Trophoblast cell (in vitro differentiated cells and primary cell): ENCODE measurements at regions not wholly inside any gene's neighbourhood (a gene's known extent, or its start where the extent isn't known, plus 50 kb on each side); places are given as distances from the start of the nearest gene placed in this dataset.

Experiments used
- DNase-seq, 2 donors: peaks; one replicate each; pipeline ENCODE4 v3.0.0-alpha.2; 2016
- H2AFZ ChIP-seq: 2 replicates; pipeline ENCODE4 v1.6.1; 2013; ENCODE audit warnings: low read length, moderate library complexity, mild to moderate bottlenecking; ENCODE audit not compliant: insufficient read depth, poor library complexity
- H2AK5ac ChIP-seq: 2 replicates; pipeline ENCODE4 v1.6.1; 2013; ENCODE audit warnings: mild to moderate bottlenecking, low read length
- H2BK120ac ChIP-seq: 2 replicates; pipeline ENCODE4 v1.6.1; 2013; ENCODE audit warnings: low read length, mild to moderate bottlenecking, moderate library complexity; ENCODE audit not compliant: insufficient read depth, poor library complexity
- H2BK12ac ChIP-seq: 2 replicates; pipeline ENCODE4 v1.6.1; 2013; ENCODE audit warnings: mild to moderate bottlenecking, low read length, moderate library complexity
- H2BK5ac ChIP-seq: 2 replicates; pipeline ENCODE4 v1.6.1; 2013; ENCODE audit warnings: low read length, low read depth, moderate library complexity, mild to moderate bottlenecking; ENCODE audit not compliant: poor library complexity
- H3K14ac ChIP-seq: 2 replicates; pipeline ENCODE4 v1.6.1; 2013; ENCODE audit warnings: mild to moderate bottlenecking, low read length
- H3K18ac ChIP-seq: 2 replicates; pipeline ENCODE4 v1.6.1; 2013; ENCODE audit warnings: mild to moderate bottlenecking, low read length
- H3K23ac ChIP-seq: 2 replicates; pipeline ENCODE4 v1.6.1; 2013; ENCODE audit warnings: low read length
- H3K27ac ChIP-seq: 2 replicates; pipeline ENCODE4 v1.5.1; 2013; ENCODE audit warnings: low read depth, mild to moderate bottlenecking, inconsistent platforms, low read length, moderate library complexity
- H3K27me3 ChIP-seq: 2 replicates; pipeline ENCODE4 v1.6.1; 2013; ENCODE audit warnings: inconsistent platforms, mild to moderate bottlenecking, low read length, moderate library complexity; ENCODE audit not compliant: insufficient read depth
- H3K36me3 ChIP-seq, 2 experiments: 1 replicate in 1 of 2; 2 replicates in 1 of 2; pipeline ENCODE4 v1.6.1; 2013; ENCODE audit warnings: low read length in 2 of 2, mild to moderate bottlenecking in 2 of 2, moderate library complexity in 1 of 2; ENCODE audit not compliant: insufficient read depth in 2 of 2, control insufficient read depth in 1 of 2
- H3K4ac ChIP-seq: 2 replicates; pipeline ENCODE4 v1.6.1; 2013; ENCODE audit warnings: low read depth, mild to moderate bottlenecking, low read length, moderate library complexity
- H3K4me1 ChIP-seq, 2 experiments: 1 replicate in 1 of 2; 2 replicates in 1 of 2; pipeline ENCODE4 v1.6.1; 2013; ENCODE audit warnings: low read length in 2 of 2, mild to moderate bottlenecking in 2 of 2, moderate library complexity in 1 of 2; ENCODE audit not compliant: insufficient read depth in 2 of 2, control insufficient read depth in 1 of 2
- H3K4me2 ChIP-seq: 2 replicates; pipeline ENCODE4 v1.6.1; 2013; ENCODE audit warnings: inconsistent platforms, mild to moderate bottlenecking, low read length, moderate library complexity
- H3K4me3 ChIP-seq: 2 replicates; pipeline ENCODE4 v1.5.1; 2013; ENCODE audit warnings: mild to moderate bottlenecking, low read depth, low read length, inconsistent platforms
- H3K79me1 ChIP-seq: one replicate; pipeline ENCODE4 v1.6.1; 2013; ENCODE audit warnings: low read length
- H3K79me2 ChIP-seq: 2 replicates; pipeline ENCODE4 v1.6.1; 2013; ENCODE audit warnings: low read length, mild to moderate bottlenecking; ENCODE audit not compliant: control insufficient read depth, insufficient read depth, poor library complexity
- H3K9ac ChIP-seq: 2 replicates; pipeline ENCODE4 v1.6.1; 2013; ENCODE audit warnings: mild to moderate bottlenecking, low read length
- H3K9me3 ChIP-seq: 2 replicates; pipeline ENCODE4 v1.6.1; 2013; ENCODE audit warnings: low read depth, mild to moderate bottlenecking, control low read depth, inconsistent platforms, low read length; ENCODE audit not compliant: insufficient read depth
- H4K12ac ChIP-seq: 2 replicates; pipeline ENCODE4 v1.6.1; 2013; ENCODE audit warnings: low read depth, mild to moderate bottlenecking, low read length, moderate library complexity
- H4K8ac ChIP-seq: 2 replicates; pipeline ENCODE4 v1.6.1; 2013; ENCODE audit warnings: low read depth, mild to moderate bottlenecking, low read length, moderate library complexity
- H4K91ac ChIP-seq: one replicate; pipeline ENCODE4 v1.6.1; 2013; ENCODE audit warnings: low read depth, mild to moderate bottlenecking, low read length, moderate library complexity
- WGBS: extraction: QIAGEN DNeasy Blood & Tissue Kit; methylation state at CpG from one replicate; pipeline ENCODE4 v1.1.7; 2013; ENCODE audit warnings: missing lambda C conversion rate; ENCODE audit not compliant: insufficient read length, insufficient coverage; ENCODE audit errors: extremely low coverage; 5-methylcytosine and 5-hydroxymethylcytosine counted together

DNA sequence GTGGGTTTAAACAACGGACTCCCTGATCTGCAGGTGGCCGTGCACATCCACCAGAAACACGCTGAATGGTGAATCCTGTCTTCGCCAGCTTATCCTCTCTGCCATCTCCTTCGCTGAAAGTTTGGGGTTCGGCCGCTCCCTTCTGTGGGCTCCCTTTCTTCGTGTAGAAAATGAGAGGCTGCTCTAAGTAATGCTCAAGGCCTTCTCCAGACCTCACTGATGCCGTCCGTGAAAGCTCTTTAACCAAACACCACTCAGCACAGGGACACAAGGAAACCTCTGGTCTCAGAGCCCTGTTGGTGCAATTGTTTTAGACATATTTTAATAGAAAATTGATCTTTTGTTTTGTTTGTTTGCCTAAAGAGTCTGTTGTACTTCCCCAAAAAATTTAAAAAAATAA, 596.5 kb downstream of the IRX1 start:
- Histone ChIP-seq H3K9ac (no peak overlapping the region), H2AK5ac (no peak overlapping the region), H3K4me2 (no peak overlapping the region), H2BK5ac (no peak overlapping the region), H3K23ac (no peak overlapping the region), H3K27ac (no peak overlapping the region), H4K8ac (no peak overlapping the region), H3K36me3 (no peaks in the 10 kb centered on the region), H3K4me1 (no peaks in the 10 kb centered on the region), H3K4ac (no peak overlapping the region), H4K91ac (no peak overlapping the region), H2BK120ac (no peak overlapping the region), H3K9me3 (peaks cover 2% of the 10 kb centered on the region), H3K14ac (no peak overlapping the region), H3K4me3 (no peak overlapping the region), H3K79me2 (no peaks in the 10 kb centered on the region), H3K18ac (no peak overlapping the region), H3K79me1 (no peaks in the 10 kb centered on the region), H3K27me3 (no peaks in the 10 kb centered on the region), H2BK12ac (no peak overlapping the region), H4K12ac (no peak overlapping the region), H2AFZ (no peak overlapping the region)
- DNase-seq = no peak
- WGBS = no CpG with 5 or more reads among the region's 10 CpGs

DNA sequence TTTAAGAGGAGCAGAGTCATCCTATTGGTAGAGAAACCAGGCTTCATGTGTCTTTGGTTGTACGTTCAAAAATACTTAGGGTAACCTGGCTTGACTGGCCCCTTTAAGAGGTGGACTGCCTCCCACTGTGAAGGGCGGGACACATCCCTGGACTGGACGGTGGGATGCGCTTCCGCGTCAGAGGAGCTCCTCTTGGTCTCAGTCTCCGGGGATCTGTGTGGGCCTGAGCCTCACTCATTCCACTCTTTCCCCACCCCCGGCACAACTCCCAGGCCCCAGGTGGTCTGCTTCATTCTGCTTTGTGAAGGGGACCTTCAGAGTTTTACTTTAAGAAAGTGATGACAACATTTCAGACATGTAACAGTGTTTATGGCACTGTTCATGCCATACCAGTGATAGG, 601.1 kb downstream of the IRX1 start:
- Histone ChIP-seq H3K9ac (no peak overlapping the region), H3K4me1 (no peaks in the 10 kb centered on the region), H3K23ac (no peak overlapping the region), H2AFZ (no peak overlapping the region), H3K9me3 (peaks cover 2% of the 10 kb centered on the region), H3K27me3 (no peaks in the 10 kb centered on the region), H3K4me2 (no peak overlapping the region), H3K4ac (no peak overlapping the region), H2BK120ac (no peak overlapping the region), H4K91ac (no peak overlapping the region), H3K27ac (no peak overlapping the region), H3K79me1 (no peaks in the 10 kb centered on the region), H4K12ac (no peak overlapping the region), H3K4me3 (no peak overlapping the region), H2BK5ac (no peak overlapping the region), H2AK5ac (no peak overlapping the region), H3K18ac (no peak overlapping the region), H4K8ac (no peak overlapping the region), H2BK12ac (no peak overlapping the region), H3K36me3 (no peaks in the 10 kb centered on the region), H3K14ac (no peak overlapping the region), H3K79me2 (no peaks in the 10 kb centered on the region)
- no peak for DNase-seq
- no CpG with 5 or more reads among the region's 8 CpGs for WGBS

DNA sequence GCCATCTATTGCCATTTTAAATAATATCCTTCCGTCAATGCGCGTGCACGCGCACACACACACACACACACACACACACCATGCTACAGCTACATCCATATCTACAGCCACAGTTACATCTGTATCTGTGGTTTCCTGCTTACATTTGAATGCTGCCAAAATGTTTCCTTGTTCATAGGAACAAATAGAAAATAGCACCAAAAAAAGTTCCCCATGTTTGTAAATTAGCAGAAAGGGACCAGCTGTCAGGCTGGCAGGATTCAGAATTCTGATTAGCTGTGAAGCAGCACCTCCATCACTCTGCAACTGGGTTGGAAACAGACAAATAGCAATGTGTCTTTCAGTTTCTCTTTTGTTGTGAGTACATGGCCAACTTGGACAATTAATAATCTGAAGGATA, 601.5 kb downstream of the IRX1 start:
- no peak overlapping the region for H2BK120ac ChIP-seq
- no peak overlapping the region for H3K4me2 ChIP-seq
- no peak overlapping the region for H4K91ac ChIP-seq
- H2AK5ac ChIP-seq = no peak overlapping the region
- H3K79me2 ChIP-seq = no peaks in the 10 kb centered on the region
- H2AFZ ChIP-seq = no peak overlapping the region
- no peaks in the 10 kb centered on the region for H3K4me1 ChIP-seq
- H3K4me3 ChIP-seq = no peak overlapping the region
- no CpG with 5 or more reads among the region's 5 CpGs for WGBS
- no peak overlapping the region for H4K12ac ChIP-seq
- H3K36me3 ChIP-seq = no peaks in the 10 kb centered on the region
- H3K14ac ChIP-seq = no peak overlapping the region
- H2BK12ac ChIP-seq = no peak overlapping the region
- no peak overlapping the region for H3K4ac ChIP-seq
- no peak overlapping the region for H2BK5ac ChIP-seq
- DNase-seq = no peak
- H3K18ac ChIP-seq = no peak overlapping the region
- no peak overlapping the region for H3K27ac ChIP-seq
- H3K9ac ChIP-seq = no peak overlapping the region
- no peaks in the 10 kb centered on the region for H3K79me1 ChIP-seq
- no peak overlapping the region for H3K23ac ChIP-seq
- H3K9me3 ChIP-seq = peaks cover 2% of the 10 kb centered on the region
- H4K8ac ChIP-seq = no peak overlapping the region
- H3K27me3 ChIP-seq = no peaks in the 10 kb centered on the region

DNA sequence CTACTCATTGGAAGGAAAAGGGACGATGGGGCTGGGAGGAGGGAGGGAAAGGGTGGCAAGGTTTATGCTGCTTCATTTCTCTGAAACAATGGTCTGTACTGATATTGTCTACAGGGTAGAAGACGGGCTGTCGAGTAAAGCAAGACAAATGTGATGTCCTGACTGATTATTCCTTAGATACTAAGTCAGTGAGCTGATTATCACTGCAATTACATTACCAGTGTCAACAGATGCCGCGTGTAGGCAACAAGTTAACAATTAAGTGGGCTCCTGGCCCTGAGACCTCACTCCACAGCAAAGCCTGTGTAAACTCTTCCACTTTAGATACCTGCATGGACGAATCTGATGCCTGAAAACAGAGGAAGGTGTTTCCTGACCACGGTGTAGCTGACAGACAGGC, 602.8 kb downstream of the IRX1 start:
- H2AFZ ChIP-seq = no peak overlapping the region
- no peak for DNase-seq
- H3K9ac ChIP-seq = no peak overlapping the region
- no peak overlapping the region for H3K23ac ChIP-seq
- H2BK12ac ChIP-seq = no peak overlapping the region
- H3K4me2 ChIP-seq = no peak overlapping the region
- H3K27ac ChIP-seq = no peak overlapping the region
- no peaks in the 10 kb centered on the region for H3K79me1 ChIP-seq
- H3K27me3 ChIP-seq = no peaks in the 10 kb centered on the region
- H3K4me3 ChIP-seq = no peak overlapping the region
- no peak overlapping the region for H2AK5ac ChIP-seq
- no peak overlapping the region for H2BK120ac ChIP-seq
- WGBS = no CpG with 5 or more reads among the region's 7 CpGs
- no peak overlapping the region for H4K12ac ChIP-seq
- no peak overlapping the region for H3K4ac ChIP-seq
- no peak overlapping the region for H2BK5ac ChIP-seq
- no peaks in the 10 kb centered on the region for H3K79me2 ChIP-seq
- no peaks in the 10 kb centered on the region for H3K36me3 ChIP-seq
- no peak overlapping the region for H3K18ac ChIP-seq
- H3K4me1 ChIP-seq = no peaks in the 10 kb centered on the region
- no peak overlapping the region for H4K91ac ChIP-seq
- peaks cover 3% of the 10 kb centered on the region for H3K9me3 ChIP-seq
- H3K14ac ChIP-seq = no peak overlapping the region
- no peak overlapping the region for H4K8ac ChIP-seq
